Activated naive CD4-positive, alpha-beta T cell treated with anti-CD3 and anti-CD28 coated beads for 36 hours (primary cell): ENCODE measurements at regions not wholly inside any gene's neighbourhood (a gene's known extent, or its start where the extent isn't known, plus 50 kb on each side); places are given as distances from the start of the nearest gene placed in this dataset.
"Not testable (repeated sequence)": the region's sequence is repeated elsewhere in the genome, so short reads cannot be mapped to it uniquely, and the experiment has no call there.

Experiments used
- CTCF ChIA-PET: fragments of 350-600 bp; sonication (Branson Sonifier 250); formaldehyde crosslinking; loops from one replicate; lab custom pipeline; 2021; ENCODE audit warnings: antibody characterized with exemption; lab: Charles Lee
- DNase-seq: peaks from one replicate; pipeline ENCODE4 v3.0.0-alpha.2; 2020
- H3K27ac Mint-ChIP-seq: one replicate; pipeline ENCODE4 v1.8.0; 2021; ENCODE audit warnings: mild to moderate bottlenecking, mixed read lengths
- H3K27me3 Mint-ChIP-seq: one replicate; pipeline ENCODE4 v1.8.0; 2021; ENCODE audit warnings: low read depth, mixed read lengths
- H3K36me3 Mint-ChIP-seq: one replicate; pipeline ENCODE4 v1.8.0; 2021; ENCODE audit warnings: low read depth, mixed read lengths
- H3K4me1 Mint-ChIP-seq: one replicate; pipeline ENCODE4 v1.8.0; 2021; ENCODE audit warnings: low read depth, mixed read lengths
- H3K4me3 Mint-ChIP-seq: one replicate; pipeline ENCODE4 v1.8.0; 2021; ENCODE audit warnings: mild to moderate bottlenecking, moderate library complexity, mixed read lengths
- H3K9me3 Mint-ChIP-seq: one replicate; pipeline ENCODE4 v1.8.0; 2021; ENCODE audit warnings: mixed read lengths
- intact Hi-C: fragments of 100-400 bp; cut with micrococcal nuclease; formaldehyde crosslinking; loops from one replicate; pipeline ENCODE4 v1.15.1; 2023

DNA sequence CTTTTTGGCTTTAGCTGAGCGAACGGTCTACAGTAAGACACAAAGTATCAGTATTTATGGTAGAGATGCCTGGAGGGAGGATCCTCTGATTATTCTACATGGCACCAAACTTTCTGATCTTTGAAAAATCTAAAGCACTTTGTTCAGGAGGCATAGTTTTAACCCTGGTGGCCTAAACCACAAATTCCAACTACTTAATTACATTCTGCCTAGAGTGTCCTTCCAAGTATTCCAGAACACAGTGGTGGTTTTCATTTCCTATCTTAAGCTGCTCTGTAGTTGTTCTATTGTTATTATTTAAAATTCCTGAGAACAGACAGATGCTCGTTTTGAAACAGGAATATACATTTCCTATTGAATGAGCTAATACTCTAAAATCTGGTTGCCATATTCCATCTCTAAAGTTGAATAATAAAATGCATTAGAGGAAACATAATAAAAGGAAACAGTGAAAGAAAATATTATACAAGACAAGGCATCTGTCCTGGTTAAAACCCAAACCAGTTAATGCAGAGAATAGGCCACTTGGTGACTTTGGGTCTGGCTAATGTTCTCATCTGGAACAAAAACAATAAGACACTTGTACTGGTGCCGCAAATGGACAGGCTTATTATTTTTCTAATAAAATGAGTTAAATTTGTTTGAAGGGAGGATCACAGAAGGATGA, 657.4 kb downstream of the SPRY1 start:
- Mint-ChIP-seq H3K4me1 (no peaks in the 10 kb centered on the region), H3K4me3 (no peak overlapping the region), H3K27ac (no peak overlapping the region), H3K27me3 (no peaks in the 10 kb centered on the region), H3K9me3 (no peaks in the 10 kb centered on the region), H3K36me3 (no peaks in the 10 kb centered on the region)
- CTCF ChIA-PET: no interaction called here
- DNase-seq: no peak
- intact Hi-C loops: no loop called here

- Mint-ChIP-seq H3K4me1 (no peaks in the 10 kb centered on the region), H3K36me3 (no peaks in the 10 kb centered on the region), H3K27me3 (no peaks in the 10 kb centered on the region), H3K9me3 (no peaks in the 10 kb centered on the region), H3K4me3 (no peak overlapping the region), H3K27ac (no peak overlapping the region)
- DNase-seq: no peak
- intact Hi-C loops: no loop called here
- CTCF ChIA-PET: no interaction called here
Measured at GRCh38 chr4:124055336-124055735, 657.2 kb downstream of the ANKRD50 start.

- Mint-ChIP-seq H3K27ac (no peak overlapping the region), H3K4me3 (no peak overlapping the region), H3K36me3 (no peaks in the 10 kb centered on the region), H3K9me3 (no peaks in the 10 kb centered on the region), H3K27me3 (no peaks in the 10 kb centered on the region), H3K4me1 (no peaks in the 10 kb centered on the region)
- intact Hi-C loops: no loop called here
- CTCF ChIA-PET: no interaction called here
- no peak for DNase-seq
Measured at GRCh38 chr4:124055896-124056295, 656.6 kb downstream of the ANKRD50 start.

GRCh38 chr4:124060261-124060918, 652.1 kb downstream of the ANKRD50 start:
- H3K9me3 Mint-ChIP-seq: no peaks in the 10 kb centered on the region
- no peak overlapping the region for H3K4me3 Mint-ChIP-seq
- no peak overlapping the region for H3K27ac Mint-ChIP-seq
- CTCF ChIA-PET: no interaction called here
- no peak for DNase-seq
- intact Hi-C loops: no loop called here
- no peaks in the 10 kb centered on the region for H3K36me3 Mint-ChIP-seq
- H3K27me3 Mint-ChIP-seq: no peaks in the 10 kb centered on the region
- H3K4me1 Mint-ChIP-seq: no peaks in the 10 kb centered on the region

DNA sequence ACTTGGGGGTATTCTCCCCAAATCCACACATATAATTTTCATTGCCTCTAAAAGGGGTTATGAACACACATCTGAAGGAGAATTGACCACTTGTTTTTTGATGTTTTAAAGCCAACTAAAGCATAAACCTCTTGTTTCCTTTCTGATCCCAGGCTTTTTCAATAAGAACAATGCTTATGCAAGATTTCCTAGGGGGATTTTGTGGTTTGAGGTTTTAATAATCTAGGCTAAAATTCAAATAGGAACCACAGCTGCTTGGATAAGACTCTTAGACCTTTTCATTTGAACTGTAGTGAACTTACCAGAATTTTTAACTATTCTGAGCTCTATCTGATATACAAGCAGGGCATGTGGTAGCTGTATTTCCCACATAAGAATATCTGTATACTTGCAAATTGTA, 651.1 kb downstream of the ANKRD50 start:
- no peak for DNase-seq
- no peaks in the 10 kb centered on the region for H3K36me3 Mint-ChIP-seq
- no peak overlapping the region for H3K4me3 Mint-ChIP-seq
- H3K9me3 Mint-ChIP-seq: no peaks in the 10 kb centered on the region
- intact Hi-C loops: no loop called here
- CTCF ChIA-PET: no interaction called here
- H3K27ac Mint-ChIP-seq: no peak overlapping the region
- H3K27me3 Mint-ChIP-seq: no peaks in the 10 kb centered on the region
- H3K4me1 Mint-ChIP-seq: no peaks in the 10 kb centered on the region

DNA sequence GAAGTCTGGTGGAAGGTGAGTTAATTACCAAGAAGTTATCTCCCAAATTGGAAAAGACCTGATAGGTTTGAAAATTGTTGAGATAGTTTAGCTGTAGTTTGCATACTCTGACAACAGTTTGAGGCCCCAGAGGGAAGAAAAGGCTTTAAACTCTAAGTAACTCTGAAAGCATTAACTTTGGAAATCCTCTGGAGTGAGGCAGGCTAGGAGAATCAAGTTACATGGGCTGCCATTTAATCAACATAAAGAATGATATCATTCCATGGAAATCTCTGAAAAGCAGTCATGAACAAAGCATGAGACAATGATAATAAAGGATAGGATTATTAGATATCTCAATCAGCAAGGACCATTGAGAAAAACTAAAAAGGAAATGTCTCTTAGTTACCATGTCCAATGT, 647.1 kb downstream of the ANKRD50 start:
- H3K36me3 Mint-ChIP-seq: no peaks in the 10 kb centered on the region
- DNase-seq: no peak
- CTCF ChIA-PET: no interaction called here
- H3K4me1 Mint-ChIP-seq: no peaks in the 10 kb centered on the region
- H3K4me3 Mint-ChIP-seq: no peak overlapping the region
- intact Hi-C loops: no loop called here
- H3K27me3 Mint-ChIP-seq: no peaks in the 10 kb centered on the region
- no peak overlapping the region for H3K27ac Mint-ChIP-seq
- peaks cover 5% of the 10 kb centered on the region for H3K9me3 Mint-ChIP-seq

DNA sequence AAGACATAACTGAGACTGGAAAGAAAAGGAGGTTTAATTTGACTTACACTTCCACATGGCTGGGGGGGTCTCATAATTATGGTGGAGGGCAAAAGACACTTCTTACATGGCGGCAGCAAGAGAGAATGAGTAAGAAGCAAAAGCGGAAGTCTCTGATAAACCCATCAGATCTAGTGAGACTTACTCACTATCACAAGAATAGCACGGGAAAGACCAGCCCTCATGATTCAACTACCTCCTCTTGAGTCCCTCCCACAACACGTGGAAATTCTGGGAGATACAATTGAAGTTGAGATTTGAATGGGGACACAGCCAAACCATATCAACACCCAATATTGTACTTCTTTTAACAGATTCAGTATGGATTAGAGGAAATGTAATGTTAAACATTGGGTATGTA, 646.6 kb downstream of the ANKRD50 start:
- intact Hi-C loops: no loop called here
- H3K4me3 Mint-ChIP-seq: no peak overlapping the region

GRCh38 chr4:124066595-124066994, 645.9 kb downstream of the ANKRD50 start:
- CTCF ChIA-PET: no interaction called here
- no peaks in the 10 kb centered on the region for H3K27me3 Mint-ChIP-seq
- peaks cover 15% of the 10 kb centered on the region for H3K9me3 Mint-ChIP-seq
- DNase-seq: no peak
- intact Hi-C loops: no loop called here
- peaks cover 2% of the 10 kb centered on the region for H3K36me3 Mint-ChIP-seq
- H3K4me1 Mint-ChIP-seq: no peaks in the 10 kb centered on the region
- H3K4me3 Mint-ChIP-seq: no peak overlapping the region
- H3K27ac Mint-ChIP-seq: no peak overlapping the region

More for the DNA sequence above, 646.6 kb downstream of the ANKRD50 start:
- Mint-ChIP-seq H3K4me1 (no peaks in the 10 kb centered on the region), H3K36me3 (peaks cover 1% of the 10 kb centered on the region), H3K27me3 (no peaks in the 10 kb centered on the region), H3K27ac (no peak overlapping the region), H3K9me3 (peaks cover 10% of the 10 kb centered on the region)
- no peak for DNase-seq
- CTCF ChIA-PET: no interaction called here

- no peak overlapping the region for H3K27ac Mint-ChIP-seq
- H3K9me3 Mint-ChIP-seq: peaks cover 16% of the 10 kb centered on the region
Measured at GRCh38 chr4:124067046-124067445, 645.5 kb downstream of the ANKRD50 start.

DNA sequence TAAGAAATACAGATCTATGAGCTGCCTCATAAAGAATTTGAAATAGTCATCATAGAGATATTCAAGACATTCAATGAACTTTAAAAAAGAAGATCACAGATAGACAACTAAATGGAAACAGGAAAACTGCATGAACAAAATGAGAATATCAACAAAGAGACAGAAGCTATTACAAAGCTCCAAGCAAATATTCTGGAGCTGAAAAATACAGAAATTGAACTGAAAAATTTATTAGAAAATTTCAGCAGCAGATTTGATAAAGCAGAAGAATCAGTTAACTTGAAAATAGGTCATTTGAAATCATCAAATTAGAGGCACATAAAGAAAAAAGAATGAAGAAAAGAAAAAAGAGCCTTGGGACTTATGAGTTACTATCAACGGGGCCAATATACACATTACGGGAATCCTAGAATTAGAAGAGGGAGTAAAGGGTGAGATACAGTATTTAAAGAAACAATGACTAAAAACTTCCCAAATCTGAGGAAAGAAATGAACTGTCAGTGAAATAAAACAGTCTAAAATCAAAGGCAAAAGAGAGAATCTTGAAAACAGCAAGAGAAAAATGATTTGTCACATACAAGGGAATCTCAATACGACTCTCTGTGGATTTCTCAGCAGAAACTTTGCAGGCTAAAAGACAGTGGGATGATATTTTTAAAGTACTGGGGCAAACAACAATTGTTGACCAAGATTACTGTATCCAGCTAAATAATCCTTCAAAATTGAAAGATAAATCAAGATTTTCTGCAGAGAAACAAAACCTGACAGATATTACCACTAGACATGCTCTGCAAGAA, 641.6 kb downstream of the ANKRD50 start:
- intact Hi-C loops: no loop called here
- CTCF ChIA-PET: no interaction called here
- no peaks in the 10 kb centered on the region for H3K4me1 Mint-ChIP-seq
- peaks cover 22% of the 10 kb centered on the region for H3K9me3 Mint-ChIP-seq
- peaks cover 2% of the 10 kb centered on the region for H3K36me3 Mint-ChIP-seq
- no peak overlapping the region for H3K27ac Mint-ChIP-seq
- DNase-seq: no peak
- H3K4me3 Mint-ChIP-seq: no peak overlapping the region
- H3K27me3 Mint-ChIP-seq: no peaks in the 10 kb centered on the region

More at GRCh38 chr4:124067046-124067445, 645.5 kb downstream of the ANKRD50 start:
- H3K4me1 Mint-ChIP-seq: no peaks in the 10 kb centered on the region
- intact Hi-C loops: no loop called here
- no peak for DNase-seq
- CTCF ChIA-PET: no interaction called here
- peaks cover 2% of the 10 kb centered on the region for H3K36me3 Mint-ChIP-seq
- H3K27me3 Mint-ChIP-seq: no peaks in the 10 kb centered on the region
- no peak overlapping the region for H3K4me3 Mint-ChIP-seq

GRCh38 chr4:124075276-124075675, 637.3 kb downstream of the ANKRD50 start:
- DNase-seq, H3K27ac Mint-ChIP-seq, H3K27me3 Mint-ChIP-seq, H3K36me3 Mint-ChIP-seq, CTCF ChIA-PET, H3K4me1 Mint-ChIP-seq, intact Hi-C loops, H3K4me3 Mint-ChIP-seq: not testable (repeated sequence)
- H3K9me3 Mint-ChIP-seq: peaks cover 18% of the 10 kb centered on the region

- DNase-seq: no peak
- Mint-ChIP-seq H3K27me3 (no peaks in the 10 kb centered on the region), H3K4me1 (no peaks in the 10 kb centered on the region), H3K4me3 (no peak overlapping the region), H3K36me3 (no peaks in the 10 kb centered on the region), H3K9me3 (peaks cover 2% of the 10 kb centered on the region), H3K27ac (no peak overlapping the region)
- CTCF ChIA-PET: no interaction called here
- intact Hi-C loops: no loop called here
Measured at GRCh38 chr4:124079174-124079780, 633.3 kb downstream of the ANKRD50 start.
